ENCODE measurements at regions not wholly inside any gene's neighbourhood (a gene's known extent, or its start where the extent isn't known, plus 50 kb on each side); places are given as distances from the start of the nearest gene placed in this dataset.

DNA sequence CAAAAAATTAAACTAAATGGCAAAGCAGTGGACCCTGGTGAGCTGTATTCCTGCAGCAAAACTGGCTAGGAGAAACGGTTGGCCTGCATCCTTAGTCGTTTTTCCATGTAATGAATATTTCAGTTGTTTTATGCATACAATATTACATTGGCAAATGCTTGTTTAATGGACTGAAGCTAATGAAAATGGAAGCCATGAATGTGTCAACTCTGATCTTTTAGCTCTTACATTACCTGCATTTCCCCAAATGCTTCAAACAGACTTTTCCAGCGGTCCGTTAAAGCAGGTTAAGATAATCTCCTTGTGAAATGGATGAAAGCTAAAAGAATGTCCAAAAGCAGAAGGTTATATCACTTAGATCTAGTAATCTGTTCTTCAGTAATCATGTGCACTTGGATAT is 686.3 kb upstream of the SETBP1 start:
- no peak overlapping the region for H3K27ac ChIP-seq
- TF ChIP-seq, protein P1, sequence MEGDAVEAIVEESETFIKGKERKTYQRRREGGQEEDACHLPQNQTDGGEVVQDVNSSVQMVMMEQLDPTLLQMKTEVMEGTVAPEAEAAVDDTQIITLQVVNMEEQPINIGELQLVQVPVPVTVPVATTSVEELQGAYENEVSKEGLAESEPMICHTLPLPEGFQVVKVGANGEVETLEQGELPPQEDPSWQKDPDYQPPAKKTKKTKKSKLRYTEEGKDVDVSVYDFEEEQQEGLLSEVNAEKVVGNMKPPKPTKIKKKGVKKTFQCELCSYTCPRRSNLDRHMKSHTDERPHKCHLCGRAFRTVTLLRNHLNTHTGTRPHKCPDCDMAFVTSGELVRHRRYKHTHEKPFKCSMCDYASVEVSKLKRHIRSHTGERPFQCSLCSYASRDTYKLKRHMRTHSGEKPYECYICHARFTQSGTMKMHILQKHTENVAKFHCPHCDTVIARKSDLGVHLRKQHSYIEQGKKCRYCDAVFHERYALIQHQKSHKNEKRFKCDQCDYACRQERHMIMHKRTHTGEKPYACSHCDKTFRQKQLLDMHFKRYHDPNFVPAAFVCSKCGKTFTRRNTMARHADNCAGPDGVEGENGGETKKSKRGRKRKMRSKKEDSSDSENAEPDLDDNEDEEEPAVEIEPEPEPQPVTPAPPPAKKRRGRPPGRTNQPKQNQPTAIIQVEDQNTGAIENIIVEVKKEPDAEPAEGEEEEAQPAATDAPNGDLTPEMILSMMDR (IDR thresholded peaks at IDR 0.05), result no peak
- no peak for TF ChIP-seq ZFX (IDR thresholded peaks at IDR 0.05; ENCODE audit: borderline replicate concordance)

DNA sequence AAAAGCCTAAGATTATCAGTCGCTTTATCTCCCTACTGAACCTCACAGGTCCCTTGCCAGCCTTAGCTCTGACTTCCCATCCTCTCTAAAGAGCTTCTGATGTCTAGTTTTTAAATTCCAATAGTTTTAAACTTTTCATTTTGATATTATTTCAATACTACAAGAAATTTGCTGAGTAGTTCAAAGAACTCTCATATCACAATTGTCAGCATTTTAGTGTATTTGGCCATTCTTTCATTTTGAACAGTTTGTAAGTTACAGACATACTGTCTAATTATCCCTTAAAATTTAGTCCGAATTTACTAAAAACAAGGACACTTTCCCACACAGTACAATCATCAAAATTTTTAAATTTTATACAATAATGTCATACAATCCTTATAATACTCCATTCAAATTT is 666.8 kb upstream of the SETBP1 start:
- H3K27ac ChIP-seq, result no peak overlapping the region
- no peak for TF ChIP-seq ZFX (IDR thresholded peaks at IDR 0.05; ENCODE audit: borderline replicate concordance)
- TF ChIP-seq, protein P1 (IDR thresholded peaks at IDR 0.05), result no peak

DNA sequence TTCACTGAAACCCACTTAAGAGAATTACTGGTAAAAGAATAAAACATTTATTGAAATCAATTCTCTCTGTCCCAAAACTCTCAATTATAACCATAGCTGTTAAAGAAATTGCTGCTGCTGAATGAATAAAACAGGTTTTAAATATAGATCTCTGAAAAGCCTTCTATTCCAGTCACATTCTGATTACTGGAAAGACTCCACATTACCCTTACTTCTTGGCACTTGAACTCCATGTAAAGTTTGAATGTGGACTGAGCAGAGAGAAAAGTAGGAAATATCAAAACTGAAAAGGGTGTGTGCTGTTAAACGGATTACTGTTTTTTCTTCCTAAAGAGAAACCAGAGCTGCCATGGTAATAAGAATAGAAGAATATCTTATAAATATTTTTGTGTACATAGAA is 655.3 kb upstream of the SETBP1 start:
- TF ChIP-seq ZFX (IDR thresholded peaks at IDR 0.05; ENCODE audit: borderline replicate concordance), result no peak
- TF ChIP-seq, protein P1 (IDR thresholded peaks at IDR 0.05), result no peak
- H3K27ac ChIP-seq, result no peak overlapping the region

DNA sequence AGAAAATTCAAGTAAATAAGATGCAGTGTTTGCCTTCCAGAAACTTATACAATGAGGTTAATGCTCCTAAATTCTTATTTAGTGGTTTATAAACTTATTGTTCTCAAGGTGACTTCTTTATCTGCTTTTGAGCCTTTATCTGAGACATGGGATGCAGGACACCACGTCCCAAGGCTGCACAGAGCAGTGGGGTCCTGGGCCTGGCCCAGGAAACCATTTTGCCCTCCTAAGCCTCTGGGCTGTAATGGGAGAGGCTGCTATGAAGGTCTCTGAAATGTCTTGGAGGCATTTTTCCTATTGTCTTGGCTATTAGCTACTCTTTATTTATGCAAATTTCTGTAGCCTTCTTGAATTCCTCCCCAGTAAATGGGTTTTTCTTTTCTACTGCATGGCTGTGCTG is 652.6 kb upstream of the SETBP1 start:
- no peak overlapping the region for H3K27ac ChIP-seq
- TF ChIP-seq, protein P1 (IDR thresholded peaks at IDR 0.05), result no peak
- TF ChIP-seq ZFX (IDR thresholded peaks at IDR 0.05; ENCODE audit: borderline replicate concordance), result no peak

DNA sequence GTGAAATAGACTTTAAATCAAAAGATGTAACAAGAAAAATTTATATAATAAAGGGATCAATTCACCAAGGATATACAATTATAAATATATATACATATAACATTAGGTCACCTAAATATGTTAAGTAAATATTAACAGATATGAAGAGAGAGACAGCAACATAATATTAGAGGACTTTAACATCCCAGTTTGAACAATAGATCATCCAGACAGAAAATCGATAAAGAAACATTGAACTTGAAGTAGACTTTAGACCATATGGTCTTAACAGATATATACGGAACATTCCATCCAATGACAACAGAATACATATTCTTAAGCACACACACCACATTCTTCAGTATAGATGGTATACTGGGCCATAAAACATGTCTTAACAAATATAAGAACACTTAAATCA is 649.6 kb upstream of the SETBP1 start:
- H3K27ac ChIP-seq, result no peak overlapping the region
- TF ChIP-seq, protein P1 (IDR thresholded peaks at IDR 0.05), result no peak
- no peak for TF ChIP-seq ZFX (IDR thresholded peaks at IDR 0.05; ENCODE audit: borderline replicate concordance)

DNA sequence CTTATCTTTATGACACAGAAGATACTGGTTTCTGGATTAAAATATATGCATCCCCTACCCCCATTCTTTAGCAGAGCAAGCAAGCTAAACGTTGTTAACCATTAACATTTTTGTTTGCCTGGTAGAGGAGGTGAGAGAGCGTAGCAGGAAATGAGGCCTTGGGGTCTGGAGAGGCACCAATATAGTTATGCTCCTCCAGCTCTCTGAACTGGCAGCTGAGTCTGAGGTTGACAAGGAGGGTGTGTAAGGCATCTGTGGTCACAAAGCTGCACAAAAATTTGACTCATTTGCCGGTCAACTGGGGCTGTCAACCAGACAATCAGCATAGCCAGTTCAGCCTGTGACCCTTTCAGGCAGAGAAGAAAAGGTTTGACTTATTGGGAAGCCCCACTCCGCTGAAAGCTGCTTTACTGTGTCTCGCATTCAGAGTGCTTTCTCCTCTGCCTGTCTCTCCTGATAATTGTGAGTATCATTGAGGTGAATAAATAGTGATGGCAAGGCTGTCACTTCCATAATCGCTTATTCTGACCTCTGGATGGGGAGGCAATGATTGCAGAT is 647.5 kb upstream of the SETBP1 start:
- TF ChIP-seq, protein P1 (IDR thresholded peaks at IDR 0.05), result no peak
- no peak for TF ChIP-seq ZFX (IDR thresholded peaks at IDR 0.05; ENCODE audit: borderline replicate concordance)
- H3K27ac ChIP-seq, result no peak overlapping the region

DNA sequence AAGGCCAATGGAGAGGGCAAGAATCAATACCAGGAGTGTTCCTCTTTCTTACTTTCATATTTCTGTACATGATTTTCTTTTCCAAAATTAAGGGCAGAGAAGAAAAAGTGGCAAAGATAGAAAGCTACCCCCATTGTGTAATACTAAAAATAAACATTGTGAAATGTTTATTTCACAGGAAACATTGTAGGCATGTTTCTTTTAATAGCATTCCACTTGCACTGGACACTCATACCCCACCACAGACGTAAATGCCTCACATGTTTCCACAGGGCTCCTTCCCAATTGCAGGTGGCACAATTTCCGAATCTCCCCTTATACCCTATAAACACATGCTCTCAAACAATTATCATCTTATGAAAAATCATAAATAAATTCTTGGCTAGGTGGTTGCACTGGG is 645.1 kb upstream of the SETBP1 start:
- H3K27ac ChIP-seq, result no peak overlapping the region
- TF ChIP-seq, protein P1 (IDR thresholded peaks at IDR 0.05), result no peak
- TF ChIP-seq ZFX (IDR thresholded peaks at IDR 0.05; ENCODE audit: borderline replicate concordance), result no peak
